NCI-H1930 (cell line): ENCODE measurements at regions not wholly inside any gene's neighbourhood (a gene's known extent, or its start where the extent isn't known, plus 50 kb on each side); places are given as distances from the start of the nearest gene placed in this dataset.

Source experiments
- DNase-seq, 2 experiments: peaks; one replicate each; lab custom pipeline; 2025; lab: John Stamatoyannopoulos, UW

GRCh38 chr6:163952005-163952404 lies 537.5 kb downstream of the QKI start:
- no peak for DNase-seq

- DNase-seq = no peak
Measured at GRCh38 chr6:163951326-163951725, 536.8 kb downstream of the QKI start.

DNA sequence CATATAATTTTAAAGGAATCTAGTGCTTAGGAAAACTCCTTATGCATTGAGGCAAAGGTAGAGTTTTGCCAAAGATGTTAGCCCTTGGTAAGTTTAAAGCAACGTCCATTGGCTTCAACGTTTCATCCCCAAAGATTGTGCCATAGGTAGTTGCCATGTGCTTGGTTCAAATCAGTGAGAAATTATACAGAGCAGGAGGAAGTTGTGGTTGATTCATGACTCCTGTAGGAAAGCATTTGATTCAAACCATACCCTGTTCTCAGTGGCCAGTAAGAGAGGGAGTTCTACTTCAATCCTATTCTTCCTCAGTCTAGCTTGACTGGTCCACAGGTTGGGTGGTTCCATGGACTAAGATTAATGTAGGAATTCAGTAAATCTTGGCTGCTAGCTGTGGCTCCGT lies 535.6 kb downstream of the QKI start:
- DNase-seq = no peak

DNA sequence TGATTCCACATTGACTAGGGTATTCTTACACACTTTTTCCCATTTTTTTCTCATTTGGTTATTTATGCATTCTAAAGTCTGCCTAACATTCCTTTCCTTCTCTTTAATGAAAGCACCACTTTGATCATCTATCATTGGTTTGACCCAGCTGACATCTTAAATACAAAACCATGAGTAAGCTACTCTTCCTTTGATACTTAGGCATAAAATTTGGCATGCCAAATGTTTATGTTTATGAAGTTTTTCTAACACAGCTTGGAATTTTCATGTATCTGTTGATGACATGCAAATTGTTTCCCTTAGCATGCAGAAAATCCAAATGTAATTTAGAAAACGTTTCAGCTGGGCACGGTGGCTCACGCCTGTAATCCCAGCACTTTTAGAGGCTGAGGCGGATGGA lies 534.9 kb downstream of the QKI start:
- no peak for DNase-seq

GRCh38 chr6:163948250-163948649 lies 533.7 kb downstream of the QKI start:
- no peak for DNase-seq

DNA sequence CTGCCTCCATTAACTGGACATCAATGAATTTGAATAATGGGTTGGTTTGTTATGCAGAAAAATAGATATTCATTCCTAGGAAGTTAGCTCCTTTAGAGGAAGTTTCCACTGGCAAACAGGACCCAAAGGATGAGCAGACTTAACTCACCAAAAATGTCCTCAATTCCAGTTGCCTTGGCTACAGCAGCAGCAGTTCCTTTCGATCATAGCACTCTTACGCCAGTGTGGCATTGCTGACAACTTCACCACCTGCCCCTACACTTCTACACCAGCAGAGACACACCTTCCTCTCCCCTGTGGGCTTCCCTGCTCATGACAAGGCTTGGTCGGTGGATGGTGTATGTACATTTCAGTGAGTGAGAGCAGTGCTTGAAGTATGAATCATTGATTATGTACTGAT lies 532.8 kb downstream of the QKI start:
- no peak for DNase-seq

GRCh38 chr6:163946437-163946836 lies 531.9 kb downstream of the QKI start:
- no peak for DNase-seq

DNA sequence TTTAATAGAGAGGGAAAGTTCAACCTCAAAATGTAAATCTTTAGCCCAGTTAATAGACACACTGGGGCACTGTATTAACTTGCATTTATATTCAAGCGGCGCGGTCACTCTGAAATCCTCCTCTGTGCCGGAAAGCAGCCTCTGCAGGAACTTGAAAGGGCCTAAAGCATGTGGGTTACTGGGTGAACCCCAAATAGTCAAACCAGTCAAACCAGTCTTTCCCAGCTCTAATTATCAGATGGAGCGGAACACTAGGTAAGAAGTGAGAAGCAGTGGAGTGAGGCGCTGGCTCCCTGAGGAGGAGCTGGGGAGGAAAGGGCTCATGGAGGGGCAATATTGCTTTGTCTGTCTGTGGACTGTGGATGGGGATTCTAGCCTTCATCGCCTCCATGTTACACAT lies 531.3 kb downstream of the QKI start:
- DNase-seq = no peak

- no peak for DNase-seq
Measured at GRCh38 chr6:163944897-163945296, 530.4 kb downstream of the QKI start.

GRCh38 chr6:163943607-163944385 lies 529.3 kb downstream of the QKI start:
- no peak for DNase-seq

DNA sequence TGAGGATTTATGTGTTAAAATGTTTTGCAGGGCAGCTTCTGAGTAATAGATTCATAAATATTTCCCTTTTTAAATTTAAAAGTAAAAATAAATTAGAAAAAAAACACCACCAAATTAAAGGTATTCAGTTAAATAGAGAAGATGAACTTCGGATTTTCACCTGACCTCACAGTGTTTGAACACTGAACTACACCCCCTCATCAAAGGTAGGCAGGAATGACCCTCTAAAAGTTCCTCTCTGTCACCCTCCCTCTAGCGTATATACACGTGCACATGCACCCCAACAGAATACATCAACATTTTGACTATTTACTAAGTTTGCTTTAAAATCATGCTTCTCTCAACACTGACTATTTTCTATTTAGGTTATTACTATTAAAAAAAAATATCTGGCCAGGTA lies 528.3 kb downstream of the QKI start:
- no peak for DNase-seq

GRCh38 chr6:163941624-163941976 lies 527.1 kb downstream of the QKI start:
- no peak for DNase-seq

GRCh38 chr6:163940705-163941623 lies 526.4 kb downstream of the QKI start:
- no peak for DNase-seq

DNA sequence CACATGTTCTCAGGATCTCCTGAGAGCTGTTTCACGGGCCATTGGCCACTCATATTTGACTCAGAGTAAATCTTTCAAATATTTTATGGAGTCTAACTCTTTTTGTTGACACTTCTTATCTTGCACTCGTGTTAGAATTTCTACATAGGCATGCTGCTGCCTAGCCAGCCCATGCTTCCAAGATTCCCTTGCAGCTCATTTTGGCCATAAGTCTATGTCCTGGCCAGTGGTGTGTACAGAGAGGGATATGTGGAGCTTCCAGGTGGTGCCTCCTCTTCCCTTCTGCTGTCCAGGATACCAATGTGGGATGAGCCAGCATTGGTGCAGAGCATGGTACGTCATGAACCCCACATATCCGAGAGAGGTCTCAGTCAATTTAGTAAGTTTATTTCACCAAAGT lies 522.6 kb downstream of the QKI start:
- DNase-seq = no peak

- DNase-seq = no peak
Measured at GRCh38 chr6:163935158-163935762, 520.7 kb downstream of the QKI start.

DNA sequence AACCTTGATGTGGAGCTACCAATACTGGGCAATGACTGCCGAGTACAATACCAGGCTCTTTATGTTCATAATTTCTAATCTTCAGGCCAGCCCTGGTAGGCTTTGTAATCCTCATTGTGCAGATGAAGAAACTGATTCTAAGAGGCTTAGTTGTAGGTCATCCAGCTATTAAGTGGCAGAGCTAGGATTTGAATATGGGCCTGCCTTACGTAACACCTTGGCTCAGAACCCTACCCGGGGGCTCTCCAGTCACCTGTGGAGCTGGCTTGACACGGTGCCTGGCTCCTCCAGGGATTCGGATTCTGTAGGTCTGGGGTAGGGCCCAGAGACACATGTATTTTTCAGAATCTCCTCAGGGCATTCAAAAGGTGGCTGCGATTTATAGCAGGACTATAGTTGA lies 515.5 kb downstream of the QKI start:
- no peak for DNase-seq

DNA sequence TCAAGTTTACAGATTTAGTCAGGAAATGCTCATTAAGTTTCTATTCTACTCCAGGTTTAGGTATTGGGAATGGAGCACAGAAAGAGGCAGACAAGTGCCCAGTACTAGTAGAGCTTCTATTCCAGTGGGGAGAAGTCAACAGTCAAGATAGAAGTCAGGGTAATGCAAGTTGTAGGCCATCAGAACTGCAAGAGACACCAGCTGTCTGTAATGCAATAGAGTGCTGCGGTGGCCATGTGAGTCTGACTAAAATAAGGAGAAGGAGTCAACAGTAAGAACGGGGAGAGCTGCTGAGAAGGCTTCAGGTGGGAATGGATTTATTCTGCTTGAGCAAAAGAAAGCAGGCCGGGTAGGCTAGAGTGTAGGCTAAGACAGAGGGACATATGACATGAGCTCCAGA lies 515.0 kb downstream of the QKI start:
- no peak for DNase-seq

- DNase-seq = no peak
Measured at GRCh38 chr6:163926642-163927041, 512.1 kb downstream of the QKI start.

DNA sequence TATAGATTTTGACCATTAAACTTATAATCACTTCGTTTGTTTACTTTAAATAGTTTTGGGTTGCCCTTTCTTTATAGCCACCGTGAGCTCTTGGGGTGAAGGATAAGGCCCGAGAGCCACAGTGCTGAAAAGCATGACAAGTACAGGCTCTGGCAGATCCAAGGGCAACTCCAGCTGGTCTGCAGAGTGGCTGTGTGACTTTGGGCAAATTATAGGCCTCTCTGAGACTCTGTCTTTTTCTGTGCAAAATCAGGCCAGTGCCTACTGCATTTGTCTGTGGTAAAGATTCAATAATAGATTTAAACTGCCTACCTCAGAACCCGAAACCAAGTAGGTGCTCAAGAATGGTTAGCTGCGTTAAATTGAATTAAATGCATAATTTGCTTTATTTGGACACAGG lies 511.3 kb downstream of the QKI start:
- no peak for DNase-seq

DNA sequence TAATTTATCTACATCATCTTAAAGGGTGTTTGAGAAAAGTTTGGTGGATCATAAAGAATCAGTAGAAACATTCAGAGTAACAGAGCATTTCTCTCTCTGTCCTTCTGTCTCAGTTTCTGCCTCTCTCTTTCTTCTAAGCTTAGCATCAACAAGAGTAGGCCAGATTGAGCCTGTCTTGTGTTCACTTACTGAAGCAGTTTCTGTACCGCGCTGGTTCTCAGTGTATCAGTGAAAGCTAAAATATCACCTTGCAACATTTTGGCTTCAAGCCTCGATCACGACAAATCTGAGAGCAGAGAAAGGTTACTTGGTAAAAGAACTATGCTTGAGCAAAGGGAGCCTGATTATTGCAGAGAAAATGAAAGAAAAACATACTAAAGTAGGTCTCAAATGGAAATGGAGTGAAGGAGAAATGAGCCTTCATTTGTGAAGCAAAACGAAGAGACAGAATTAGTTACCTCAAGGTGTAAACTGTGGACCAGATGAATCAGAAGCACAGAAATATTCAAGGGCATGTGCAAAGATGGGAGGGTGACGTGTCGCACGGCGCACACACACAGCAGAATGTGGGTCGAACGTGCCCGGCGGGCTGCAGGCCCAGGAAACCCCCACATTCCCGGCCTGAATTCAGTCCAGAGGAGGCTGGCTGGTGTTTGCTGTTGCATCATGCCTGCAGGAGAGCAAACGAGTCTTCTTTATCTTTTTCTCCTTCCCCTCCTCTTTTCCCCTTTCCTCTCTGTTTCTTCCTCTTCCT lies 509.3 kb downstream of the QKI start:
- DNase-seq = no peak

- DNase-seq = no peak
Measured at GRCh38 chr6:163922562-163922961, 508.0 kb downstream of the QKI start.

- no peak for DNase-seq
Measured at GRCh38 chr6:163919652-163920051, 505.1 kb downstream of the QKI start.
